Activated naive CD8-positive, alpha-beta T cell treated with anti-CD3 and anti-CD28 coated beads for 36 hours (primary cell): ENCODE measurements at regions not wholly inside any gene's neighbourhood (a gene's known extent, or its start where the extent isn't known, plus 50 kb on each side); places are given as distances from the start of the nearest gene placed in this dataset.
A peak's percentile ranks its signal among the peaks of the same experiment; 100 is the strongest.

Source experiments
- DNase-seq: peaks from one replicate; pipeline ENCODE4 v3.0.0; 2021
- H3K27ac Mint-ChIP-seq: one replicate; pipeline ENCODE4 v1.8.0; 2022; ENCODE audit warnings: mild to moderate bottlenecking, moderate library complexity, mixed read lengths
- H3K27me3 Mint-ChIP-seq: one replicate; pipeline ENCODE4 v1.8.0; 2022; ENCODE audit warnings: mild to moderate bottlenecking, mixed read lengths
- H3K36me3 Mint-ChIP-seq: one replicate; pipeline ENCODE4 v1.8.0; 2021; ENCODE audit warnings: mild to moderate bottlenecking, mixed read lengths
- H3K4me1 Mint-ChIP-seq: one replicate; pipeline ENCODE4 v1.8.0; 2021; ENCODE audit warnings: mixed read lengths
- H3K4me3 Mint-ChIP-seq: one replicate; pipeline ENCODE4 v1.8.0; 2022; ENCODE audit warnings: mild to moderate bottlenecking, moderate library complexity, mixed read lengths
- H3K9me3 Mint-ChIP-seq: one replicate; pipeline ENCODE4 v1.8.0; 2022; ENCODE audit warnings: mixed read lengths

GRCh38 chr2:36262581-36262980 lies 93.0 kb upstream of the CRIM1 start:
- H3K36me3 Mint-ChIP-seq, result peaks cover 4% of the 10 kb centered on the region
- DNase-seq, result no peak
- peaks cover 19% of the 10 kb centered on the region for H3K9me3 Mint-ChIP-seq
- peaks cover 2% of the 10 kb centered on the region for H3K4me1 Mint-ChIP-seq
- no peak overlapping the region for H3K4me3 Mint-ChIP-seq
- H3K27me3 Mint-ChIP-seq, result no peaks in the 10 kb centered on the region
- H3K27ac Mint-ChIP-seq, result no peak overlapping the region

- no peaks in the 10 kb centered on the region for H3K36me3 Mint-ChIP-seq
- no peak overlapping the region for H3K27ac Mint-ChIP-seq
- H3K4me1 Mint-ChIP-seq, result no peaks in the 10 kb centered on the region
- H3K27me3 Mint-ChIP-seq, result peaks cover 12% of the 10 kb centered on the region
- no peak overlapping the region for H3K4me3 Mint-ChIP-seq
- no peak for DNase-seq
- H3K9me3 Mint-ChIP-seq, result no peaks in the 10 kb centered on the region
Observed at GRCh38 chr2:36255863-36256262, 99.7 kb upstream of the CRIM1 start.

- Mint-ChIP-seq H3K4me3 (no peak overlapping the region), H3K27me3 (peaks cover 12% of the 10 kb centered on the region), H3K9me3 (peaks cover 5% of the 10 kb centered on the region), H3K27ac (no peak overlapping the region), H3K36me3 (peaks cover 8% of the 10 kb centered on the region), H3K4me1 (peaks cover 6% of the 10 kb centered on the region)
- DNase-seq, result no peak
Observed at GRCh38 chr2:36253086-36253485, 102.5 kb upstream of the CRIM1 start.

GRCh38 chr2:36246320-36246990 lies 109.1 kb upstream of the CRIM1 start:
- peaks cover 65% of the 10 kb centered on the region for H3K4me1 Mint-ChIP-seq
- H3K4me3 Mint-ChIP-seq, result peak overlapping the region; percentile 22
- peak overlapping the region; percentile 95 for H3K27ac Mint-ChIP-seq
- peaks cover 7% of the 10 kb centered on the region for H3K27me3 Mint-ChIP-seq
- H3K36me3 Mint-ChIP-seq, result peaks cover 37% of the 10 kb centered on the region
- no peak for DNase-seq
- H3K9me3 Mint-ChIP-seq, result peaks cover 11% of the 10 kb centered on the region

GRCh38 chr2:36245651-36246050 lies 109.9 kb upstream of the CRIM1 start:
- peaks cover 73% of the 10 kb centered on the region for H3K4me1 Mint-ChIP-seq
- H3K36me3 Mint-ChIP-seq, result peaks cover 37% of the 10 kb centered on the region
- no peak overlapping the region for H3K4me3 Mint-ChIP-seq
- peak overlapping the region; percentile 85 for H3K27ac Mint-ChIP-seq
- H3K27me3 Mint-ChIP-seq, result peaks cover 4% of the 10 kb centered on the region
- peaks cover 11% of the 10 kb centered on the region for H3K9me3 Mint-ChIP-seq
- no peak for DNase-seq

- H3K4me3 Mint-ChIP-seq, result no peak overlapping the region
- no peak for DNase-seq
- peaks cover 10% of the 10 kb centered on the region for H3K36me3 Mint-ChIP-seq
- peaks cover 2% of the 10 kb centered on the region for H3K9me3 Mint-ChIP-seq
- peaks cover 27% of the 10 kb centered on the region for H3K27me3 Mint-ChIP-seq
- H3K4me1 Mint-ChIP-seq, result peaks cover 42% of the 10 kb centered on the region
- H3K27ac Mint-ChIP-seq, result no peak overlapping the region
Observed at GRCh38 chr2:36238106-36238505, 117.5 kb upstream of the CRIM1 start.

GRCh38 chr2:36235882-36236281 lies 119.7 kb upstream of the CRIM1 start:
- Mint-ChIP-seq H3K4me1 (peaks cover 21% of the 10 kb centered on the region), H3K9me3 (peaks cover 2% of the 10 kb centered on the region), H3K27me3 (peaks cover 27% of the 10 kb centered on the region), H3K27ac (no peak overlapping the region), H3K36me3 (peaks cover 7% of the 10 kb centered on the region), H3K4me3 (no peak overlapping the region)
- no peak for DNase-seq

GRCh38 chr2:36235426-36235825 lies 120.2 kb upstream of the CRIM1 start:
- Mint-ChIP-seq H3K27ac (no peak overlapping the region), H3K27me3 (peaks cover 27% of the 10 kb centered on the region), H3K4me3 (no peak overlapping the region), H3K4me1 (peaks cover 16% of the 10 kb centered on the region), H3K9me3 (peaks cover 2% of the 10 kb centered on the region), H3K36me3 (peaks cover 7% of the 10 kb centered on the region)
- no peak for DNase-seq

- no peak overlapping the region for H3K4me3 Mint-ChIP-seq
- DNase-seq, result no peak
- peaks cover 2% of the 10 kb centered on the region for H3K9me3 Mint-ChIP-seq
- H3K4me1 Mint-ChIP-seq, result no peaks in the 10 kb centered on the region
- no peak overlapping the region for H3K27ac Mint-ChIP-seq
- no peaks in the 10 kb centered on the region for H3K36me3 Mint-ChIP-seq
- H3K27me3 Mint-ChIP-seq, result peaks cover 5% of the 10 kb centered on the region
Observed at GRCh38 chr2:36223259-36223658, 132.3 kb upstream of the CRIM1 start.

GRCh38 chr2:36222485-36222884 lies 133.1 kb upstream of the CRIM1 start:
- Mint-ChIP-seq H3K9me3 (peaks cover 5% of the 10 kb centered on the region), H3K4me3 (no peak overlapping the region), H3K36me3 (no peaks in the 10 kb centered on the region), H3K27me3 (peaks cover 5% of the 10 kb centered on the region), H3K27ac (no peak overlapping the region), H3K4me1 (no peaks in the 10 kb centered on the region)
- DNase-seq, result no peak

- Mint-ChIP-seq H3K9me3 (peaks cover 7% of the 10 kb centered on the region), H3K36me3 (peaks cover 2% of the 10 kb centered on the region), H3K4me3 (no peak overlapping the region), H3K27me3 (no peaks in the 10 kb centered on the region), H3K4me1 (no peaks in the 10 kb centered on the region), H3K27ac (no peak overlapping the region)
- DNase-seq, result no peak
Observed at GRCh38 chr2:36214691-36215090, 140.9 kb upstream of the CRIM1 start.

- Mint-ChIP-seq H3K36me3 (no peaks in the 10 kb centered on the region), H3K27me3 (no peaks in the 10 kb centered on the region), H3K9me3 (peaks cover 7% of the 10 kb centered on the region), H3K4me3 (no peak overlapping the region), H3K4me1 (no peaks in the 10 kb centered on the region), H3K27ac (no peak overlapping the region)
- no peak for DNase-seq
Observed at GRCh38 chr2:36203366-36203765, 152.2 kb upstream of the CRIM1 start.

- H3K27me3 Mint-ChIP-seq, result no peaks in the 10 kb centered on the region
- no peak for DNase-seq
- H3K4me1 Mint-ChIP-seq, result no peaks in the 10 kb centered on the region
- peaks cover 7% of the 10 kb centered on the region for H3K9me3 Mint-ChIP-seq
- no peak overlapping the region for H3K27ac Mint-ChIP-seq
- no peaks in the 10 kb centered on the region for H3K36me3 Mint-ChIP-seq
- no peak overlapping the region for H3K4me3 Mint-ChIP-seq
Observed at GRCh38 chr2:36197181-36197971, 158.2 kb upstream of the CRIM1 start.

- Mint-ChIP-seq H3K27ac (no peak overlapping the region), H3K9me3 (no peaks in the 10 kb centered on the region), H3K4me1 (no peaks in the 10 kb centered on the region), H3K4me3 (no peak overlapping the region), H3K27me3 (no peaks in the 10 kb centered on the region), H3K36me3 (no peaks in the 10 kb centered on the region)
- no peak for DNase-seq
Observed at GRCh38 chr2:36193680-36194079, 161.9 kb upstream of the CRIM1 start.

GRCh38 chr2:36192983-36193382 lies 162.6 kb upstream of the CRIM1 start:
- Mint-ChIP-seq H3K4me3 (no peak overlapping the region), H3K27ac (no peak overlapping the region), H3K9me3 (no peaks in the 10 kb centered on the region), H3K36me3 (no peaks in the 10 kb centered on the region), H3K27me3 (no peaks in the 10 kb centered on the region), H3K4me1 (no peaks in the 10 kb centered on the region)
- DNase-seq, result no peak

GRCh38 chr2:36190097-36190496 lies 165.5 kb upstream of the CRIM1 start:
- Mint-ChIP-seq H3K9me3 (no peaks in the 10 kb centered on the region), H3K27ac (no peak overlapping the region), H3K36me3 (no peaks in the 10 kb centered on the region), H3K4me1 (no peaks in the 10 kb centered on the region), H3K4me3 (no peak overlapping the region), H3K27me3 (no peaks in the 10 kb centered on the region)
- no peak for DNase-seq
